IMR-90 (cell line): ENCODE measurements at regions not wholly inside any gene's neighbourhood (a gene's known extent, or its start where the extent isn't known, plus 50 kb on each side); places are given as distances from the start of the nearest gene placed in this dataset.

Source experiments
- ATAC-seq: fragments of 200-7000 bp; cut with Tn5 transposase; 2 replicates; pipeline ENCODE4 v1.9.1; 2020; ENCODE audit warnings: low read depth, mild to moderate bottlenecking, moderate library complexity
- BruUV-seq: library from RNA; stranded (reverse); fragments of 400-500 nt; replicated peaks from 2 replicates; lab custom pipeline; 2021; lab: Mats Ljungman, UMichigan
- CTCF ChIA-PET: fragments of 300-600 bp; formaldehyde crosslinking; extraction: SDS; loops from one replicate; lab custom pipeline; 2021; ENCODE audit warnings: antibody characterized with exemption; lab: Yijun Ruan, JAX
- POLR2A ChIA-PET: fragments of 300-600 bp; sonication (Branson Sonifier 250); formaldehyde crosslinking; loops from one replicate; lab custom pipeline; 2022; ENCODE audit warnings: antibody characterized with exemption; ENCODE audit not compliant: unreplicated experiment; lab: Charles Lee
- DNase-seq: peaks from one replicate; pipeline ENCODE4 v3.0.0; 2013
- H2AFZ ChIP-seq: replicated peaks from 2 replicates; pipeline ENCODE3; 2013; ENCODE audit warnings: low read length, mild to moderate bottlenecking; ENCODE audit not compliant: poor library complexity
- H2AK5ac ChIP-seq: 2 replicates; pipeline ENCODE4 v1.6.1; 2013; ENCODE audit warnings: low read depth, low read length, inconsistent platforms
- H2AK9ac ChIP-seq: replicated peaks from 2 replicates; pipeline ENCODE3; 2013; ENCODE audit warnings: mild to moderate bottlenecking, low read depth, low read length, moderate library complexity; ENCODE audit not compliant: poor library complexity
- H2BK120ac ChIP-seq: 2 replicates; pipeline ENCODE4 v1.6.1; 2013; ENCODE audit warnings: low read depth, low read length, inconsistent platforms
- H2BK15ac ChIP-seq: 3 replicates; pipeline ENCODE4 v1.6.1; 2013; ENCODE audit warnings: low read depth, low read length, inconsistent platforms
- H2BK20ac ChIP-seq: 2 replicates; pipeline ENCODE4 v1.6.1; 2013; ENCODE audit warnings: low read depth, mild to moderate bottlenecking, inconsistent platforms, low read length, moderate library complexity
- H2BK5ac ChIP-seq: 2 replicates; pipeline ENCODE4 v1.6.1; 2013; ENCODE audit warnings: mild to moderate bottlenecking, low read depth, low read length, inconsistent platforms; ENCODE audit not compliant: poor library complexity, severe bottlenecking
- H3K14ac ChIP-seq: replicated peaks from 2 replicates; pipeline ENCODE4 v1.6.1; 2013; ENCODE audit warnings: low read depth, low read length, inconsistent platforms
- H3K18ac ChIP-seq: 2 replicates; pipeline ENCODE4 v1.6.1; 2013; ENCODE audit warnings: low read depth, low read length, control low read depth
- H3K23ac ChIP-seq: 2 replicates; pipeline ENCODE4 v1.6.1; 2013; ENCODE audit warnings: low read depth, low read length, inconsistent platforms
- H3K27ac ChIP-seq: 2 replicates; pipeline ENCODE4 v1.5.1; 2013; ENCODE audit warnings: mild to moderate bottlenecking, control low read depth, low read length; ENCODE audit not compliant: insufficient read depth
- H3K27me3 ChIP-seq: 2 replicates; pipeline ENCODE4 v1.6.1; 2013; ENCODE audit warnings: low read length; ENCODE audit not compliant: control insufficient read depth, insufficient read depth
- H3K36me3 ChIP-seq: 2 replicates; pipeline ENCODE4 v1.6.1; 2013; ENCODE audit warnings: low read length, mixed read lengths; ENCODE audit not compliant: control insufficient read depth, insufficient read depth
- H3K4ac ChIP-seq: 2 replicates; pipeline ENCODE4 v1.6.1; 2013; ENCODE audit warnings: low read depth, low read length, inconsistent platforms
- H3K4me1 ChIP-seq: 2 replicates; pipeline ENCODE4 v1.6.1; 2013; ENCODE audit warnings: low read length, mixed read lengths; ENCODE audit not compliant: control insufficient read depth, insufficient read depth
- H3K4me2 ChIP-seq: 2 replicates; pipeline ENCODE4 v1.6.1; 2013; ENCODE audit warnings: low read depth, mild to moderate bottlenecking, control low read depth, low read length, moderate library complexity
- H3K4me3 ChIP-seq: 2 replicates; pipeline ENCODE4 v1.5.1; 2013; ENCODE audit warnings: low read depth, mild to moderate bottlenecking, control low read depth, low read length, moderate library complexity; ENCODE audit not compliant: insufficient read depth
- H3K56ac ChIP-seq: 2 replicates; pipeline ENCODE4 v1.6.1; 2013; ENCODE audit warnings: low read length, inconsistent platforms; ENCODE audit not compliant: insufficient read depth; ENCODE audit errors: extremely low read depth
- H3K79me1 ChIP-seq, 2 experiments: 2 replicates each; pipeline ENCODE4 v1.6.1; 2013; ENCODE audit warnings: low read length in 2 of 2, inconsistent platforms in 1 of 2, low read depth in 1 of 2
- H3K9ac ChIP-seq: 2 replicates; pipeline ENCODE4 v1.6.1; 2013; ENCODE audit warnings: low read depth, low read length, control low read depth
- H3K9me1 ChIP-seq: 2 replicates; pipeline ENCODE4 v1.6.1; 2013; ENCODE audit warnings: low read length, inconsistent platforms; ENCODE audit not compliant: insufficient read depth
- H3K9me3 ChIP-seq: 2 replicates; pipeline ENCODE4 v1.6.1; 2013; ENCODE audit warnings: low read length; ENCODE audit not compliant: control insufficient read depth, insufficient read depth
- H4K20me1 ChIP-seq: 2 replicates; pipeline ENCODE4 v1.6.1; 2013; ENCODE audit warnings: low read length, inconsistent platforms; ENCODE audit not compliant: insufficient read depth
- H4K5ac ChIP-seq: 2 replicates; pipeline ENCODE4 v1.6.1; 2013; ENCODE audit warnings: mild to moderate bottlenecking, low read depth, low read length, control low read depth
- H4K8ac ChIP-seq, 2 experiments: 2 replicates each; pipeline ENCODE4 v1.6.1; 2013; ENCODE audit warnings: low read depth in 2 of 2, low read length in 2 of 2, control low read depth in 1 of 2, inconsistent platforms in 1 of 2
- H4K91ac ChIP-seq: 2 replicates; pipeline ENCODE4 v1.6.1; 2013; ENCODE audit warnings: low read depth, low read length, inconsistent platforms; ENCODE audit not compliant: insufficient read depth
- BHLHE40 ChIP-seq: fragments of 150-350 bp; IDR thresholded peaks from 2 replicates; pipeline ENCODE4 v1.6.1; 2016; ENCODE audit warnings: mild to moderate bottlenecking, low read depth, low read length
- CEBPB ChIP-seq: IDR thresholded peaks from 2 replicates; pipeline ENCODE4 v1.6.1; 2012; ENCODE audit warnings: low read depth, low read length, improper control_type of control experiment
- CHD1 ChIP-seq: IDR thresholded peaks from 2 replicates; pipeline ENCODE4 v1.6.1; 2012; ENCODE audit warnings: low read depth, low read length, improper control_type of control experiment
- MAFK ChIP-seq: IDR thresholded peaks from 2 replicates; pipeline ENCODE4 v1.6.1; 2012; ENCODE audit warnings: low read depth, low read length, improper control_type of control experiment
- MAZ ChIP-seq: IDR thresholded peaks from 2 replicates; pipeline ENCODE4 v1.6.1; 2012; ENCODE audit warnings: low read depth, mild to moderate bottlenecking, low read length, improper control_type of control experiment, moderate library complexity, borderline replicate concordance
- RFX5 ChIP-seq: IDR thresholded peaks from 2 replicates; pipeline ENCODE4 v1.8.0; 2012; ENCODE audit warnings: low read depth, mild to moderate bottlenecking, low read length, moderate library complexity
- WGBS, 2 experiments: methylation state at CpG; one replicate each; pipeline versions ENCODE4 v1.1.5 to v1.1.7; 2013; ENCODE audit warnings: missing lambda C conversion rate in 2 of 2; ENCODE audit not compliant: insufficient read length in 1 of 2; ENCODE audit errors: extremely low coverage in 2 of 2; 5-methylcytosine and 5-hydroxymethylcytosine counted together
- dilution Hi-C: fragments of 300-500 bp; cut with HindIII; formaldehyde crosslinking; loops from one replicate; pipeline ENCODE4 v1.14.3; 2018; ENCODE audit warnings: low sequenced_read_pairs; ENCODE audit not compliant: unreplicated experiment
- in situ Hi-C: fragments of 300-500 bp; cut with MboI; formaldehyde crosslinking; loops from 3 replicates; pipeline ENCODE4 v1.14.3; 2019; ENCODE audit warnings: low sequenced_read_pairs, inconsistent platforms, mixed read lengths
- intact Hi-C: fragments of 100-400 bp; cut with micrococcal nuclease; formaldehyde crosslinking; loops from 2 replicates; pipeline ENCODE4 v1.10.0; 2022
- TF ChIP-seq, protein P1 (sequence below): fragments of 150-350 bp; IDR thresholded peaks from 2 replicates; pipeline ENCODE4 v1.6.1; 2017; ENCODE audit warnings: mild to moderate bottlenecking, antibody characterized with exemption, low read length, low read depth
- TF ChIP-seq, protein P2 (sequence below): fragments of 150-350 bp; IDR thresholded peaks from 2 replicates; pipeline ENCODE4 v1.6.1; 2016; ENCODE audit warnings: low read depth, mild to moderate bottlenecking, low read length, moderate library complexity, borderline replicate concordance
- TF ChIP-seq, protein P3 (sequence below): conservative IDR thresholded peaks from 2 replicates; pipeline ENCODE4 v1.5.1; 2012; ENCODE audit warnings: mild to moderate bottlenecking, low read depth, low read length, improper control_type of control experiment

DNA sequence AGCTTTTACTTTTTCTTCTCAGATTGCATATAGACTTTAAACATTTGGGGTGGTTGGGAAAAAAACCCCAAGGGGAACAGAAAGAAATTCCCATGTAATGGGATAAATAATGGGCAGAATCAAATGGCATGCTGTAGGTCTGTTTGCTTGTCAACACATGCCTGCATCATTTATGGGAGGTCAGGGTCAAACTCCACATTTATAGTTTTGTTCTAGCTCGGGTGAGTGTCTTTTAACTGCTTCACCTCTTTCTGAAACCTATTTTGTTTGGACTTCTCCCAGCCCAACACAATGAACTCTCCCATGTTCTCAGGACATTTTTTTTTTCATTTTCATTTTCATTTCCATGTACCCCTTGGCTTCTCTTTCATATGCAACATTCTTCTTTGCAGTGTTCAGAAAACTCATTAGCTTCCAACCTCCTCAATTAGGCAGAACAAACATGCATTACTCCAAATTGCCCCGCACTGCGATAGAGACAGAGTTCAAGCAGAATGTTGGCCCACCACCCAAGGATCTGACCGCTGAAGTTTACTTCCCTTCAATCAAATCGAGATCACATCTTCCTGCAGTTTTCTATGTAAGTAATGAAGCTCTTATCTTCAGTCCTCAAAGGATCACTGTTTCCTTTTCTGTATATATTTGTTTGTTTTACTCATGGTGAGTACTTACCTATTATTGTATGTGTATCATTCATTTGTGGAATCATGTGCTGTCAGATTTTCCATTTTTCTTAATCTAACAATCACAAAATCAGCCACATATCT is 354.6 kb downstream of the ZSWIM6 start:
- Histone ChIP-seq H3K27ac (no peak overlapping the region), H2AK5ac (no peak overlapping the region), H3K18ac (no peak overlapping the region), H3K14ac (no peak overlapping the region), H3K27me3 (peaks cover 5% of the 10 kb centered on the region), H3K4me3 (no peak overlapping the region), H3K4me2 (no peak overlapping the region), H4K91ac (no peak overlapping the region), H2BK15ac (no peak overlapping the region), H3K9ac (no peak overlapping the region), H3K36me3 (no peaks in the 10 kb centered on the region), H2BK20ac (no peak overlapping the region), H4K8ac (no peak overlapping the region), H3K4me1 (no peaks in the 10 kb centered on the region), H3K56ac (no peak overlapping the region), H3K9me3 (no peaks in the 10 kb centered on the region), H4K20me1 (no peaks in the 10 kb centered on the region), H4K5ac (no peak overlapping the region), H2AK9ac (no peak overlapping the region), H2AFZ (no peak overlapping the region), H3K79me1 (no peaks in the 10 kb centered on the region), H2BK5ac (no peak overlapping the region), H3K9me1 (no peaks in the 10 kb centered on the region), H2BK120ac (no peak overlapping the region), H3K4ac (no peak overlapping the region), H3K23ac (no peak overlapping the region)
- TF ChIP-seq, protein P1, sequence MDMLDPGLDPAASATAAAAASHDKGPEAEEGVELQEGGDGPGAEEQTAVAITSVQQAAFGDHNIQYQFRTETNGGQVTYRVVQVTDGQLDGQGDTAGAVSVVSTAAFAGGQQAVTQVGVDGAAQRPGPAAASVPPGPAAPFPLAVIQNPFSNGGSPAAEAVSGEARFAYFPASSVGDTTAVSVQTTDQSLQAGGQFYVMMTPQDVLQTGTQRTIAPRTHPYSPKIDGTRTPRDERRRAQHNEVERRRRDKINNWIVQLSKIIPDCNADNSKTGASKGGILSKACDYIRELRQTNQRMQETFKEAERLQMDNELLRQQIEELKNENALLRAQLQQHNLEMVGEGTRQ, result no peak
- TF ChIP-seq RFX5 (no peak), MAZ (no peak), BHLHE40 (no peak), CEBPB (no peak), MAFK (no peak), CHD1 (no peak)
- TF ChIP-seq, protein P2, sequence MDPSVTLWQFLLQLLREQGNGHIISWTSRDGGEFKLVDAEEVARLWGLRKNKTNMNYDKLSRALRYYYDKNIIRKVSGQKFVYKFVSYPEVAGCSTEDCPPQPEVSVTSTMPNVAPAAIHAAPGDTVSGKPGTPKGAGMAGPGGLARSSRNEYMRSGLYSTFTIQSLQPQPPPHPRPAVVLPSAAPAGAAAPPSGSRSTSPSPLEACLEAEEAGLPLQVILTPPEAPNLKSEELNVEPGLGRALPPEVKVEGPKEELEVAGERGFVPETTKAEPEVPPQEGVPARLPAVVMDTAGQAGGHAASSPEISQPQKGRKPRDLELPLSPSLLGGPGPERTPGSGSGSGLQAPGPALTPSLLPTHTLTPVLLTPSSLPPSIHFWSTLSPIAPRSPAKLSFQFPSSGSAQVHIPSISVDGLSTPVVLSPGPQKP, result no peak
- TF ChIP-seq, protein P3, sequence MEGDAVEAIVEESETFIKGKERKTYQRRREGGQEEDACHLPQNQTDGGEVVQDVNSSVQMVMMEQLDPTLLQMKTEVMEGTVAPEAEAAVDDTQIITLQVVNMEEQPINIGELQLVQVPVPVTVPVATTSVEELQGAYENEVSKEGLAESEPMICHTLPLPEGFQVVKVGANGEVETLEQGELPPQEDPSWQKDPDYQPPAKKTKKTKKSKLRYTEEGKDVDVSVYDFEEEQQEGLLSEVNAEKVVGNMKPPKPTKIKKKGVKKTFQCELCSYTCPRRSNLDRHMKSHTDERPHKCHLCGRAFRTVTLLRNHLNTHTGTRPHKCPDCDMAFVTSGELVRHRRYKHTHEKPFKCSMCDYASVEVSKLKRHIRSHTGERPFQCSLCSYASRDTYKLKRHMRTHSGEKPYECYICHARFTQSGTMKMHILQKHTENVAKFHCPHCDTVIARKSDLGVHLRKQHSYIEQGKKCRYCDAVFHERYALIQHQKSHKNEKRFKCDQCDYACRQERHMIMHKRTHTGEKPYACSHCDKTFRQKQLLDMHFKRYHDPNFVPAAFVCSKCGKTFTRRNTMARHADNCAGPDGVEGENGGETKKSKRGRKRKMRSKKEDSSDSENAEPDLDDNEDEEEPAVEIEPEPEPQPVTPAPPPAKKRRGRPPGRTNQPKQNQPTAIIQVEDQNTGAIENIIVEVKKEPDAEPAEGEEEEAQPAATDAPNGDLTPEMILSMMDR, result no peak
- DNase-seq (no peak), ATAC-seq (no peak)
- POLR2A ChIA-PET, result no interaction called here
- dilution Hi-C loops (no loop called here), intact Hi-C loops (no loop called here), in situ Hi-C loops (no loop called here)
- BruUV-seq, result no TSS peak
- 40% methylated on average over 1 of the region's 5 CpGs; no CpG with 5 or more reads in 1 of the 2 experiments for WGBS, 2 experiments
- CTCF ChIA-PET, result interaction anchor here (0.5 kb wide), 1 partner anchor 15 kb away, joined by 4 read pairs; no protein-coding TSS in a partner anchor
